ENCODE measurements at regions not wholly inside any gene's neighbourhood (a gene's known extent, or its start where the extent isn't known, plus 50 kb on each side); places are given as distances from the start of the nearest gene placed in this dataset.
"Not testable (repeated sequence)": the region's sequence is repeated elsewhere in the genome, so short reads cannot be mapped to it uniquely, and the experiment has no call there.

DNA sequence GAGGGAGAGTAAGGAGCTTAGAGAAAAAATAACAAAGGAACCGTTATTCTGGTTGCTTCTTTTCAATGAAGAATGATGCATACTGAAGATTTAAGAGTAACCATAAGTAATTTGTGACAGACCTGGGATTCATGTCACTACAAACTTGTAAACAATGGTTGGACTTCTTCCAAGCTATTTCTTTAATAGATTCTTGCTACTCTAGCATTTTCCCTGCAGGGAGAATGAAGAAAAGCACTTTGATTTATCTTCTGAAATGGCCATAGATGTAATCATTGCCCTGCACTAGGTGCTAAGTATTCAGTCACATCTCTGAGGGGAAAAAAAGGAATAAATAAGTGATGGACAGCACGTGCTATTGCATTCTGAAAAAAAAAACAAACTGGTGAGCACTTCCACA is 606.6 kb upstream of the LRRN3 start:
- H3K27ac ChIP-seq: no peak overlapping the region
- TF ChIP-seq, protein P1, sequence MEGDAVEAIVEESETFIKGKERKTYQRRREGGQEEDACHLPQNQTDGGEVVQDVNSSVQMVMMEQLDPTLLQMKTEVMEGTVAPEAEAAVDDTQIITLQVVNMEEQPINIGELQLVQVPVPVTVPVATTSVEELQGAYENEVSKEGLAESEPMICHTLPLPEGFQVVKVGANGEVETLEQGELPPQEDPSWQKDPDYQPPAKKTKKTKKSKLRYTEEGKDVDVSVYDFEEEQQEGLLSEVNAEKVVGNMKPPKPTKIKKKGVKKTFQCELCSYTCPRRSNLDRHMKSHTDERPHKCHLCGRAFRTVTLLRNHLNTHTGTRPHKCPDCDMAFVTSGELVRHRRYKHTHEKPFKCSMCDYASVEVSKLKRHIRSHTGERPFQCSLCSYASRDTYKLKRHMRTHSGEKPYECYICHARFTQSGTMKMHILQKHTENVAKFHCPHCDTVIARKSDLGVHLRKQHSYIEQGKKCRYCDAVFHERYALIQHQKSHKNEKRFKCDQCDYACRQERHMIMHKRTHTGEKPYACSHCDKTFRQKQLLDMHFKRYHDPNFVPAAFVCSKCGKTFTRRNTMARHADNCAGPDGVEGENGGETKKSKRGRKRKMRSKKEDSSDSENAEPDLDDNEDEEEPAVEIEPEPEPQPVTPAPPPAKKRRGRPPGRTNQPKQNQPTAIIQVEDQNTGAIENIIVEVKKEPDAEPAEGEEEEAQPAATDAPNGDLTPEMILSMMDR (conservative IDR thresholded peaks at IDR 0.05): no peak

DNA sequence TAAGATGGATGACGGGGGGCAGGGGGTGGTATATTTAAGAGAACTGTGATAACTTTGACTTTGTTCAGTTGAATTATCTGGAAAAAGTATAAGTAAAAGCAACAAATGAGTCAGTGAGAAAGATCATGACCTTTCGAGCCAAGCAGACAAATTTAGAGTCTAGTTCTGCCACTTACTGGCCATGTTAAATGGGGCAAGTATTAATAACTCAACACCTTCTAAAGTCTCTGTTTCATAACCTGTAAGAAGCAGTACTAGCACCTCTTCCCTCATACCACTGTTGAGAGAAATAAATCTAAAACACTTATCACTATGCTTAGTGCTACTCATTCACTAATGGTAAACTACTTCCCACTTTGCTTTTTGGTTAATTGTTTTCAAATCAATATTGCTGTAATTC is 604.4 kb upstream of the LRRN3 start:
- H3K27ac ChIP-seq: no peak overlapping the region
- TF ChIP-seq, protein P1 (conservative IDR thresholded peaks at IDR 0.05): no peak

DNA sequence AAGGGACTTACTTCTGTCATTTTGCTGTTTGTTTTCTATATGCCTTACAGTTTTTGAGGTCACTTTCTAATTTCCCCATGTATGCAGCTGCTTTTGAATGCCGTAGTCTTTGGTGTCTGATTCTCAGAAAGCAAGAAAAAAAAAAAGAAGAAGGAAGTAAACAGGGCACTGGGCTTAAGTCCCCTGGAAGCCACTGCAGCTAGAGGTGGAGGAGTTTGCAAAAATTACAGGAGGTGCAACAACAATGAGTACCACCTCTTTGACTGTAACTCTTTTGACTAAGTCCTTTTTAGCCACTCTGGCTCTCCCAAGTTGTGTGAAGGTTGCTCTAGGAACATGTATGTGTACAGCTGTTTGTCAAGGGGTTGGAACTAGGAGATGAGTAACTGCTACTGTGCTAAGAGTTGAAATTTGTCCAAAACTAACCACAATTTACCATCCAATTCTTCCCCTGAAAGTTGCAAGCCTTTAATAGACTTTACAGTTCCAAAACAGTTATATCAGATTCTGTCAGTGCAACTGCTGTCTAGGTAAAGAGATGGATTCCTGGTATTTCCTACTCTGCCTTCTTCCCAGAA is 588.0 kb upstream of the LRRN3 start:
- TF ChIP-seq, protein P1 (conservative IDR thresholded peaks at IDR 0.05): no peak
- no peak overlapping the region for H3K27ac ChIP-seq

DNA sequence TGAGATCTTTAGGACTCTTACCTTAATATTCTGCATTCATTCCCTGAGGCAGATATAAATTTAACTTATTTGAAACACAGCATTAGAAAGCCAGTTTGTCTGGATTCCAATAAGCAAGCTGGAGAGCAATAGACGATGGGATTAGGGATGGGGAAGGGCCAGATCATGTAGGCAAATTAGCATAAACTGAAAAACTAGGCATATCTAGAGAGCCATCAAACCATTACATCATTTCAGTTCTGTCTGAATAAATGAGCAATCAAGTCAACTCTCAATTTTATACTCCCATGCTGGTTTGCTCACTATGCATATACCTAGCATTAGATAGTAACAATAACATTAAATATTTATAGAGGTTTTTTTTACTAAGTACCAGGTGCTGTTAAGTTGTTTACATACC is 583.6 kb upstream of the LRRN3 start:
- TF ChIP-seq, protein P1 (conservative IDR thresholded peaks at IDR 0.05): no peak
- H3K27ac ChIP-seq: no peak overlapping the region

DNA sequence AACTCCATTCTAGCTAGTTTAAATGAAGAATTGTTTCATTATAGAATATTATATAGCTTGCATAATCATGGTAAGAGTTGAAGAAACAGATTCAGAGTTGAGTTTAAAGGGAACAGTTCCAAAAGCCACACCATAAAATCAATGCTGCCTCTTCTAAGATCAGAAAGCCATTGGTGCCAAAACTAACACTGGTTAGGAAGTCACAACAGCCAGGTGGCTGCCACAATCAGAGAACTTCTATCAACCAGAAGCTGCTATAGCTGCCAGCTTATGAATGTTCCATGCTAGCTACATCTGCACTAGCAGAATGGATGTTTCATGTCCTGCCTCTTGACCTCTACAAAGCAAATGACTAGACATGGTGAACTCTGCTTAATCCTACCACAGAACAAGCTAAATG is 583.1 kb upstream of the LRRN3 start:
- TF ChIP-seq, protein P1 (conservative IDR thresholded peaks at IDR 0.05): no peak
- no peak overlapping the region for H3K27ac ChIP-seq

DNA sequence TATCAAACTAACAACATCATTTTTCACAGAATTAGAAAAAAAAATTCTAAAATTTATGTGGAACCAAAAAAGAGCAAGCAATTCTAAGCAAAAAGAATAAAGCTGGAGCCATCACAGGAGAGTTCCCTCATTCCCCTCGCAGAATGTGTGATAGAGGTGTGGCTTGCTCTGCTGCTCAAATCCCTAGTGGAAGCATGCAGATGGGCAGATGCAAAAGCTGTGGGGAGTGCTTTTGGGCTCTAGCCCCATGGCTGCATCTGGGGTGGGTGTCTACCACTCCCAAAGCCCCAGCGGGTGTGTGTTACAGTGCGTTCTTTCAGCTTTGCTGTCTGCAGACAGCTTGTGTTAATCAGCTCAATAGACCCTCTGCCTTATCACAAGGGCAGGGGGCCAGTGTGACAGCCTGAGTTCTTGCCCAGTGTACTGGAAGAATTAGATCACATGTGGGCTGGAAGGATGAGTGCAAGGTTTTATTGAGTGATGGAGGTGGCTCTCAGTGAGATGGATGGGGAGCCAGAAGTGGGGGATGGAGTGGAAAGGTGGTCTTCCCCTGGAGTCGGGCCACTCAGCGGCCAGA is 575.9 kb upstream of the LRRN3 start:
- H3K27ac ChIP-seq: not testable (repeated sequence)

DNA sequence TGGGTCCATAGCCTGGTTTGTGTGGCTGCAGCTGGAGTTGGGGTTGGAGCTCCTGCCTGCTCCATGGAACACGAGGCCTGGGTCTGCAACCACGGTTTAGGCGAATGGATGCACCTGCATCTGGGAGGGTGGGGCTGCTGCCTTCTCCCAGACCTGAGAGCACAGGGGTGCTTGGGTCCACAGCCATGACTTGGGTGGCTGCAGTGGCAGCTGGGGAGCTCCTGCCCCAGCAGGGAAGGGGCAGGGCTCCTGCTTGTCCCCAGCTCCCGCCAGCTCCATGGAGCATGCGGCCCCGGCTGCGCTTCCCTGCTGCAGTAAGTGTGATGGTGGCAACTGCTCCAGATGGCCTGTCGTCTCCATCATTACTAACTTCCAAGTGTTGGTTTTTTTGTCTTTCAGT is 571.1 kb upstream of the LRRN3 start:
- H3K27ac ChIP-seq: no peak overlapping the region
- TF ChIP-seq, protein P1 (conservative IDR thresholded peaks at IDR 0.05): no peak

DNA sequence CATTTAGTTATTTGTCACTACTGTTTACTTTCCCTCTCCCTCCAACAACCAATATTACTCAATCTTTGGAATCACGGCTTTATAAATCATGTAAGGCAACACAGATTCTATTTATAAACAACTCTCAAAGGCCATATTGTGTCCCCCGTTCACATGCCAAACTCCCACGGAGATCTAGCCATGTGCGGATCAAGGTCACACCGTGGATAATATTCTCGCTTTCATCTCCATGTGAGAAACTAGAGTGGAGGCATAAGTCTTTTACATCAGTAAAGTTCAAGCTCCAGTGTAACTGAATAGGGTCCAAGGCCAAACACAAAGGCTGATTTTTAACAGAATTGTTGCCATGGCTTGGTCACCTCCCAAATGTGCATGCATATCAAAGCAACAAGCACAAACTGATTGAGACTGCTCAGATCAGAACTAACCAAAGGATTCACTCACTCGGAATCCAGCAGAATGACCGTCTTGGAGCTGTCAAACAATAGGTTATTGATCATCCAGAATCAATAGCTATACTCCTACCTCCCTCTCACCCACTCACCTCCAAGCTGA is 569.5 kb upstream of the LRRN3 start:
- no peak overlapping the region for H3K27ac ChIP-seq
- TF ChIP-seq, protein P1 (conservative IDR thresholded peaks at IDR 0.05): no peak

All from VCaP (cell line).